ENCODE measurements at regions not wholly inside any gene's neighbourhood (a gene's known extent, or its start where the extent isn't known, plus 50 kb on each side); places are given as distances from the start of the nearest gene placed in this dataset.
"Not testable (repeated sequence)": the region's sequence is repeated elsewhere in the genome, so short reads cannot be mapped to it uniquely, and the experiment has no call there.

GRCh38 chr9:101836021-101836420 lies 97.6 kb upstream of the GRIN3A start:
- H3K4me1 ChIP-seq (ENCODE audit: control insufficient read depth in 2 of 2, insufficient read depth in 2 of 2, low read length in 2 of 2), result no peaks in the 10 kb centered on the region
- peaks cover 0 to 2% (median 0%) of the 10 kb centered on the region in 3 donors for H3K9me3 ChIP-seq (ENCODE audit: control extremely low read depth in 1 of 3, control insufficient read depth in 2 of 3, insufficient read depth in 1 of 3, low read length in 2 of 3)
- H3K79me2 ChIP-seq (ENCODE audit: control insufficient read depth, insufficient read depth, low read length), result no peaks in the 10 kb centered on the region
- ChIA-PET CTCF (no interaction called here), POLR2A (no interaction called here)
- intact Hi-C loops (cut with micrococcal nuclease), result no loop called here
- TF ChIP-seq EZH2 (IDR thresholded peaks at IDR 0.05; ENCODE audit: borderline replicate concordance, insufficient read depth, low read depth, low read length, poor library complexity, severe bottlenecking) (no peak), CTCF (IDR thresholded peaks at IDR 0.05) (no peak)
- H3K27ac ChIP-seq (ENCODE audit: low read length in 2 of 2), result no peak overlapping the region
- Mint-ChIP-seq H3K27ac (no peak overlapping the region), H3K4me3 (no peak overlapping the region), H3K27me3 (no peaks in the 10 kb centered on the region), H3K4me1 (no peaks in the 10 kb centered on the region), H3K9me3 (ENCODE audit: insufficient read depth) (no peaks in the 10 kb centered on the region)
- no peaks in the 10 kb centered on the region for H4K20me1 ChIP-seq (ENCODE audit: control insufficient read depth, insufficient read depth, low read length, poor library complexity, severe bottlenecking)
- no CpG with 5 or more reads among the region's 2 CpGs for WGBS (ENCODE audit: insufficient coverage)
- H3K36me3 ChIP-seq (replicated peaks in 1 of 2; ENCODE audit: control extremely low read depth in 1 of 2, control insufficient read depth in 1 of 2, extremely low read depth in 1 of 2, insufficient read depth in 2 of 2, low read length in 1 of 2), result no peaks in the 10 kb centered on the region
- H2AFZ ChIP-seq (ENCODE audit: insufficient read depth, low read depth, low read length, poor library complexity, severe bottlenecking), result no peak overlapping the region
- DNase-seq (no peak), ATAC-seq (ENCODE audit: low read depth) (no peak)
- no peak overlapping the region for H3K4me2 ChIP-seq (replicated peaks; ENCODE audit: low read depth, low read length, poor library complexity, severe bottlenecking)
- H3K9ac ChIP-seq (ENCODE audit: low read length), result no peak overlapping the region
- H3K27me3 ChIP-seq (replicated peaks in 1 of 4; ENCODE audit: control extremely low read depth in 1 of 4, control insufficient read depth in 3 of 4, insufficient read depth in 4 of 4, low read length in 3 of 4), result no peaks in the 10 kb centered on the region
- no peak overlapping the region for H3K4me3 ChIP-seq (ENCODE audit: control extremely low read depth in 1 of 5, extremely low read depth in 1 of 5, insufficient read depth in 1 of 5, low read depth in 2 of 5, low read length in 4 of 5)

- Histone ChIP-seq H3K4me1 (ENCODE audit: control insufficient read depth in 2 of 2, insufficient read depth in 2 of 2, low read length in 2 of 2) (no peaks in the 10 kb centered on the region), H3K27me3 (replicated peaks in 1 of 4; ENCODE audit: control extremely low read depth in 1 of 4, control insufficient read depth in 3 of 4, insufficient read depth in 4 of 4, low read length in 3 of 4) (no peaks in the 10 kb centered on the region), H3K27ac (ENCODE audit: low read length in 2 of 2) (no peak overlapping the region), H2AFZ (ENCODE audit: insufficient read depth, low read depth, low read length, poor library complexity, severe bottlenecking) (no peak overlapping the region), H3K79me2 (ENCODE audit: control insufficient read depth, insufficient read depth, low read length) (no peaks in the 10 kb centered on the region), H4K20me1 (ENCODE audit: control insufficient read depth, insufficient read depth, low read length, poor library complexity, severe bottlenecking) (no peaks in the 10 kb centered on the region), H3K36me3 (replicated peaks in 1 of 2; ENCODE audit: control extremely low read depth in 1 of 2, control insufficient read depth in 1 of 2, extremely low read depth in 1 of 2, insufficient read depth in 2 of 2, low read length in 1 of 2) (no peaks in the 10 kb centered on the region), H3K4me2 (replicated peaks; ENCODE audit: low read depth, low read length, poor library complexity, severe bottlenecking) (no peak overlapping the region), H3K4me3 (ENCODE audit: control extremely low read depth in 1 of 5, extremely low read depth in 1 of 5, insufficient read depth in 1 of 5, low read depth in 2 of 5, low read length in 4 of 5) (no peak overlapping the region), H3K9me3 (ENCODE audit: control extremely low read depth in 1 of 3, control insufficient read depth in 2 of 3, insufficient read depth in 1 of 3, low read length in 2 of 3) (peaks cover 0 to 2% (median 0%) of the 10 kb centered on the region in 3 donors), H3K9ac (ENCODE audit: low read length) (no peak overlapping the region)
- POLR2A ChIA-PET, result no interaction called here
- Mint-ChIP-seq H3K4me3 (no peak overlapping the region), H3K4me1 (no peaks in the 10 kb centered on the region), H3K27me3 (no peaks in the 10 kb centered on the region), H3K9me3 (ENCODE audit: insufficient read depth) (no peaks in the 10 kb centered on the region), H3K27ac (no peak overlapping the region)
- no peak for DNase-seq
- TF ChIP-seq CTCF (IDR thresholded peaks at IDR 0.05), result no peak
- TF ChIP-seq EZH2 (IDR thresholded peaks at IDR 0.05; ENCODE audit: borderline replicate concordance, insufficient read depth, low read depth, low read length, poor library complexity, severe bottlenecking), result no peak
- intact Hi-C loops (cut with micrococcal nuclease), result no loop called here
- CTCF ChIA-PET, result no interaction called here
- no peak for ATAC-seq (ENCODE audit: low read depth)
Observed at GRCh38 chr9:101832486-101832885, 94.0 kb upstream of the GRIN3A start.

GRCh38 chr9:101821450-101821849 lies 83.0 kb upstream of the GRIN3A start:
- DNase-seq; H2AFZ ChIP-seq (ENCODE audit: insufficient read depth, low read depth, low read length, poor library complexity, severe bottlenecking); intact Hi-C loops (cut with micrococcal nuclease); H4K20me1 ChIP-seq (ENCODE audit: control insufficient read depth, insufficient read depth, low read length, poor library complexity, severe bottlenecking); H3K36me3 ChIP-seq (replicated peaks in 1 of 2; ENCODE audit: control extremely low read depth in 1 of 2, control insufficient read depth in 1 of 2, extremely low read depth in 1 of 2, insufficient read depth in 2 of 2, low read length in 1 of 2); H3K27me3 Mint-ChIP-seq; ATAC-seq (ENCODE audit: low read depth); H3K9me3 Mint-ChIP-seq (ENCODE audit: insufficient read depth); H3K4me3 Mint-ChIP-seq; H3K9ac ChIP-seq (ENCODE audit: low read length); H3K4me1 ChIP-seq (ENCODE audit: control insufficient read depth in 2 of 2, insufficient read depth in 2 of 2, low read length in 2 of 2); H3K4me2 ChIP-seq (replicated peaks; ENCODE audit: low read depth, low read length, poor library complexity, severe bottlenecking); H3K27me3 ChIP-seq (replicated peaks in 1 of 4; ENCODE audit: control extremely low read depth in 1 of 4, control insufficient read depth in 3 of 4, insufficient read depth in 4 of 4, low read length in 3 of 4); POLR2A ChIA-PET; H3K4me3 ChIP-seq (ENCODE audit: control extremely low read depth in 1 of 5, extremely low read depth in 1 of 5, insufficient read depth in 1 of 5, low read depth in 2 of 5, low read length in 4 of 5); H3K4me1 Mint-ChIP-seq; H3K27ac Mint-ChIP-seq; H3K79me2 ChIP-seq (ENCODE audit: control insufficient read depth, insufficient read depth, low read length); H3K9me3 ChIP-seq (ENCODE audit: control extremely low read depth in 1 of 3, control insufficient read depth in 2 of 3, insufficient read depth in 1 of 3, low read length in 2 of 3); H3K27ac ChIP-seq (ENCODE audit: low read length in 2 of 2); CTCF ChIA-PET: not testable (repeated sequence)
- no CpG with 5 or more reads among the region's 1 CpG for WGBS (ENCODE audit: insufficient coverage)

Measured in B cell (primary cell).